ENCODE measurements at regions not wholly inside any gene's neighbourhood (a gene's known extent, or its start where the extent isn't known, plus 50 kb on each side); places are given as distances from the start of the nearest gene placed in this dataset.

GRCh38 chr2:198652461-198652860, 805.3 kb downstream of the SATB2 start:
- TF ChIP-seq CTCF (IDR thresholded peaks at IDR 0.05 in 4 of 5, conservative IDR thresholded peaks at IDR 0.05 in 1 of 5) (no peak), POLR2A (IDR thresholded peaks at IDR 0.05) (no peak)

Measured in gastrocnemius medialis (tissue), 4 donors.